ENCODE measurements at regions not wholly inside any gene's neighbourhood (a gene's known extent, or its start where the extent isn't known, plus 50 kb on each side); places are given as distances from the start of the nearest gene placed in this dataset.

DNA sequence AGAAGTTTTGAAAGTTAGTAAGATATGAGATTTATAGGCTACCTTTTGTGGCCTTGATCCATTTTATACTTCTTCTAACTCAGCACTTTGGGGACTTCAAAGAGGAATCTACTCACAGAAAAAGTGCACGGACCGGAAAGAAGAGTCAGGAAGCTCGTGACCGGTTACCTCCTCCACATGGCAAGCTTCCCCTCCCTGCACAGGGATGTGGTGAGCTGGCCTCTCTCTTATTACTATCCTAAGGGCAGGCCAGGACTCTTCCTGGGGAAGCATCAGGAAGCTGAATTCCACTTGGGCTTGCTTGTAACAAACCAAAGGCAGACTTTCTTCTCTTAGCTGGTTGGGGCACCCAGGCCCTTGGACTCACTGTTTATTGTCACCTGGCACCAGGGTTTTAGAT is 170.8 kb upstream of the GLI3 start:
- no peak for DNase-seq (ENCODE audit: low read depth)

DNA sequence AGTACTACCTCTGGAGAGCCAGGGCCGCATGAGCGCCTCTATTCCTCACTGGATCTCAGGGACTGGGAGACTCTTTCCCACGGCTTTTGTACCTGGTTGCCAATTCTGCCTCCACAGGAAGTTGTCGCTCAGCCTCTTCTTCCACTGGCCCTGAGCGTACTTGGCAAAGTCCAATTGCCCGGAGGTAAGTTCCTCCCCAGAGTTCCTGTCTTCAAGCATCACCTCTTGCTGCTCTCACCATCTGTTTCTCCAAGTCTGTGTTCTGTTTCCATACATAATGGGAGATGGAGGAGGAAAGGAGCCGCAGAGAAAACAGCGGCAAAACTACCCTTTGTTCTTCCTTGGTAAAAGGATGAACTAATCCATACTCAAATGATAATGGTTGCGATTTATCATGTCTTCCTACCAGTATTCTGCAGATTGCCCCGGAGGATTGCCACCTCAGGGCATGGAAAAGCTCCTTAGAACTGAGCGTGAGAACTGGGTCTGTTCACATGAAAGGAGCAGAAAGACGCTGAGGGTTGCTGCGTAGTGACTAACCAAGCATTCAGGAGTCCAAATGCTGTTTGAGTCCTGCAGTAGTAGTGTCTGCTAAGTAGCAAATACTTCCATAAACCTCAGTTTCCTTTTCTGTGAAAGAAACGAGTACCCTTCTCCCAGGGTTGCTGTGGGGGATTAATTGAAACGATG is 170.2 kb upstream of the GLI3 start:
- TF ChIP-seq, protein P1, sequence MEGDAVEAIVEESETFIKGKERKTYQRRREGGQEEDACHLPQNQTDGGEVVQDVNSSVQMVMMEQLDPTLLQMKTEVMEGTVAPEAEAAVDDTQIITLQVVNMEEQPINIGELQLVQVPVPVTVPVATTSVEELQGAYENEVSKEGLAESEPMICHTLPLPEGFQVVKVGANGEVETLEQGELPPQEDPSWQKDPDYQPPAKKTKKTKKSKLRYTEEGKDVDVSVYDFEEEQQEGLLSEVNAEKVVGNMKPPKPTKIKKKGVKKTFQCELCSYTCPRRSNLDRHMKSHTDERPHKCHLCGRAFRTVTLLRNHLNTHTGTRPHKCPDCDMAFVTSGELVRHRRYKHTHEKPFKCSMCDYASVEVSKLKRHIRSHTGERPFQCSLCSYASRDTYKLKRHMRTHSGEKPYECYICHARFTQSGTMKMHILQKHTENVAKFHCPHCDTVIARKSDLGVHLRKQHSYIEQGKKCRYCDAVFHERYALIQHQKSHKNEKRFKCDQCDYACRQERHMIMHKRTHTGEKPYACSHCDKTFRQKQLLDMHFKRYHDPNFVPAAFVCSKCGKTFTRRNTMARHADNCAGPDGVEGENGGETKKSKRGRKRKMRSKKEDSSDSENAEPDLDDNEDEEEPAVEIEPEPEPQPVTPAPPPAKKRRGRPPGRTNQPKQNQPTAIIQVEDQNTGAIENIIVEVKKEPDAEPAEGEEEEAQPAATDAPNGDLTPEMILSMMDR (IDR thresholded peaks at IDR 0.05; ENCODE audit: low read depth, low read length, missing control alignments): no peak
- no peak for DNase-seq (ENCODE audit: low read depth)
- H3K4me3 ChIP-seq (ENCODE audit: low read depth, low read length): no peak overlapping the region

More for the DNA sequence above, 170.8 kb upstream of the GLI3 start:
- TF ChIP-seq, protein P1 (IDR thresholded peaks at IDR 0.05; ENCODE audit: low read depth, low read length, missing control alignments): no peak
- no peak overlapping the region for H3K4me3 ChIP-seq (ENCODE audit: low read depth, low read length)

DNA sequence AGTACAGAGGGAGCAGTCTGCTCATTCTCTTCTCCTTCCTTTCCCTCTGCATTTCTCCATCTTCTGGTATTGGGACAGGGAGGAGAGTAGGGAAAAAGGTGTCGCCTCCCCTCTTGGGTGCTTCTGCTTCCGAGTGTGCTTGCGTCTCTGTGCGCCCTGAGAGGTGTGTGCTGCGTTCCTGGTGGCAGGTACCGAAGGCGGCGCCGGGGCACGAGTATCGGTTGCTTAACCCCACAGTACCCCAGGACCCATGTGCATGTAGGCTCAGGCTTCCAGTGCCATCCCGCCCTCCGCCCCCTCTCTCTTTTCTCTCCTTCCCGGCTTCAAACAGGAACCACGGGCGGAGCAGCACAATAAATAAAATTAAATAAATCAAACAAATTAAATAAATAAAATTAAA is 169.3 kb upstream of the GLI3 start:
- TF ChIP-seq, protein P1 (IDR thresholded peaks at IDR 0.05; ENCODE audit: low read depth, low read length, missing control alignments): no peak
- no peak for DNase-seq (ENCODE audit: low read depth)
- no peak overlapping the region for H3K4me3 ChIP-seq (ENCODE audit: low read depth, low read length)

DNA sequence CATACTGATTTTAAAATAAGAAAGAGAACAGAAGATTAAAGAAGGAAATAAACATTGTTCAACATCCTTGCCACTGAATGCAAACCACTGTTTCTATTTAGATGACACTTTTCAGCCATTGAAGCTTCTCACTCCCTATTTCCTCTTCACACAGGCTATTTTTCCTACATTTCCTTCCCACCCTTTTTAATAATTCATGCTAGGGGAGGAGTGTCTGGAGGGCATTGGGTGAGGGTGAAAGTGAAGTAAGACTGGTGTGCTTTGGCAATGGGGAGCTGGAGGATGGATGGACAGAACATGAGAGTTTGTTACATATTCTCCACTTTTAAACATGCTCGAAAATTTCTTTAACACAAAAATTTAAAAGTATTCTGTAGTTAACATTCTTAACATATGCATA is 168.8 kb upstream of the GLI3 start:
- TF ChIP-seq, protein P1 (IDR thresholded peaks at IDR 0.05; ENCODE audit: low read depth, low read length, missing control alignments): no peak
- DNase-seq (ENCODE audit: low read depth): no peak
- no peak overlapping the region for H3K4me3 ChIP-seq (ENCODE audit: low read depth, low read length)

DNA sequence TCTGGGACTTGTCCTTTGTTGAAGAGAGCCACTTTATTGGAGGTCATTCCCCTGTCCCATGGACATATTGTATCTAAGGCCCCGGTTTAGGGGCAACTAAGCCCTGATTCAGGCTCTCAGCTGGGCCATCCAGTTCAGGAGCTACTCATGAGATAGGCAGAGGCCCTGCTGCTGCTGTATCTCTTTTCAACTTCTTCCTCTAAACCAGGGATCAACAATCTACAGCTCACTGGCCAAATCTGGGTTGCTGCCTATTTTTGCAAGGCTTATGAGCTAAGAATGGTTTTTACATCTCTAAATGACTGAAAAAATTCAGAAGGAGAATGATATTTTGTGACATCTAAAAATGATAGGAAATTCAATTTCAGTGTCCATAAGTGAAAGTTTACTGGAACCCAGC is 166.8 kb upstream of the GLI3 start:
- TF ChIP-seq, protein P1 (IDR thresholded peaks at IDR 0.05; ENCODE audit: low read depth, low read length, missing control alignments): no peak
- no peak for DNase-seq (ENCODE audit: low read depth)
- H3K4me3 ChIP-seq (ENCODE audit: low read depth, low read length): no peak overlapping the region

DNA sequence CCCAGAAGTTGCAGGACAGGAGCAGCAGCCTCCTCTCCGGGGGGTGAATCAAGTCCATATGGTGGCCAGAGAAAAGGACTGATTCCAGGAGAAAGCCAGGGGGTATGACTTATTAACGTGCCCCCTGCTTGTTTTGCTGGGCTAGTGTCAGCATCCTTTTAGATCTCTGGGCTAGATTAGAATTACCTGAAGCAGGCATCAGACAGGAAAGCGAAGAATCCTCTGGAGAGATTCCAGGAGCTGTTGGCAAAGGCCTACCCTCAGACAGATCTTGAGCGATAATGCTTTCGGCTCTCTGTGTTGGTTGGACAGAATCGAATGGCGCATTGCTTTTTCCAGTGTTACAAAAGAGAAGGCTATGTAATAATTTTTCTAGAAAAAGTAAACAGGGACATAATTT is 164.0 kb upstream of the GLI3 start:
- no peak overlapping the region for H3K4me3 ChIP-seq (ENCODE audit: low read depth, low read length)
- no peak for DNase-seq (ENCODE audit: low read depth)
- TF ChIP-seq, protein P1 (IDR thresholded peaks at IDR 0.05; ENCODE audit: low read depth, low read length, missing control alignments): no peak

DNA sequence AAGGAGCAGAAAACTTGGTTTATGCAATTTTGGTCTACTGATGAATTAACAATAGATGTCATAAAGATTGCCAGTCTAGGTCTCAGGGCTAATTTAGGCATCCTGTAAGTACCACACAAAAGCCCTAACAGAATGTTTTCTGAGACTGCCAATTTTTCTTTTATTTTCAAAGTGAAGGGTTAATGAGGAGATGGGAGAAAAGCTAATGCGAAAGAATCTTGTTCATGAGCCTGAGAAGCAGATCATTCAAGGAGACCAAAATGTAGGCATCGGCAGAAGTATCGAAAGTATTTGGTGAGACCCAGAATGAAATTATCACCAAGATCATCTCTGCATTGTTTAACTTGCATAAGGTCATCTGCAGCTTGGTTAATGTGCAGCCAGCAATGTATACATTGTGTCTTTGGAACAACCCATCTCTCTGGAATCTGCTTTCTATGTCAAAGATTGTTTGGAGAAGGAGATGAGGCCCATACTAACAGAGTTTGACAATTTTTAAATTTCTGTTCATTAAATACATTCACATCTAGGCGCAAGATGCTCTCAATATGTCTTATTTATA is 163.3 kb upstream of the GLI3 start:
- no peak for DNase-seq (ENCODE audit: low read depth)
- H3K4me3 ChIP-seq (ENCODE audit: low read depth, low read length): no peak overlapping the region
- TF ChIP-seq, protein P1 (IDR thresholded peaks at IDR 0.05; ENCODE audit: low read depth, low read length, missing control alignments): no peak

Measured in GM12864 (cell line).